Psoas muscle (tissue), 7 donors: ENCODE measurements at regions not wholly inside any gene's neighbourhood (a gene's known extent, or its start where the extent isn't known, plus 50 kb on each side); places are given as distances from the start of the nearest gene placed in this dataset.

Source experiments
- ATAC-seq, 4 donors: fragments of 200-7000 bp; cut with Tn5 transposase; one replicate each; pipeline ENCODE4 v1.9.1; 2020; ENCODE audit warnings: moderate library complexity in 3 of 4, mild to moderate bottlenecking in 2 of 4
- DNase-seq, 2 donors: peaks; one replicate each; pipeline ENCODE4 v3.0.0-alpha.2; 2020
- H3K27ac ChIP-seq: fragments of 200-600 bp; one replicate; pipeline ENCODE4 v1.8.0; 2022
- H3K27me3 ChIP-seq, 3 donors: fragments of 200-600 bp in 1 of 3; one replicate each; pipeline versions ENCODE4 v1.6.1 to v1.8.0; 2013 to 2022; ENCODE audit warnings: low read length in 2 of 3, mild to moderate bottlenecking in 2 of 3, moderate library complexity in 1 of 3; ENCODE audit not compliant: insufficient read depth in 3 of 3
- H3K36me3 ChIP-seq, 2 donors: fragments of 200-600 bp in 1 of 2; one replicate each; pipeline versions ENCODE4 v1.6.1 to v1.8.0; 2013 to 2022; ENCODE audit warnings: low read depth in 1 of 2, mild to moderate bottlenecking in 1 of 2, moderate library complexity in 1 of 2; ENCODE audit not compliant: insufficient read depth in 1 of 2
- H3K4me1 ChIP-seq: fragments of 200-600 bp; one replicate; pipeline ENCODE4 v1.8.0; 2022
- H3K4me3 ChIP-seq: fragments of 200-600 bp; one replicate; pipeline ENCODE4 v1.8.0; 2022; ENCODE audit warnings: mild to moderate bottlenecking
- H3K9me3 ChIP-seq: fragments of 200-600 bp; one replicate; pipeline ENCODE4 v1.8.0; 2022
- CTCF ChIP-seq: fragments of 200-600 bp; IDR thresholded peaks from one replicate; pipeline ENCODE4 v1.8.0; 2022; ENCODE audit warnings: antibody characterized with exemption
- WGBS, 3 donors: extraction: QIAGEN DNeasy Blood & Tissue Kit; methylation state at CpG; one replicate each; pipeline versions ENCODE4 v1.1.6 to v1.1.7; 2013; 5-methylcytosine and 5-hydroxymethylcytosine counted together
- intact Hi-C, 2 donors: fragments of 100-400 bp; cut with DNase I; formaldehyde crosslinking; loops; one replicate each; pipeline versions ENCODE4 v1.11.0 to v1.14.2; 2022
- donor health status: healthy with polysubstance abuse.
- donor health status: DM: no; HTN: no; CAD: no; lungs with moderate emphysema.
- donor health status: Bipolar disorder and iron deficiency.
- donor health status: healthy.
- donor health status: DM: yes; HTN: yes; CAD: no.
- donor health status: DM: no; HTN: no; CAD: no.
- donor health status: DM: yes; HTN: yes; CAD: no.

GRCh38 chr6:18845896-18846295 lies 458.7 kb downstream of the RNF144B start:
- no peak for TF ChIP-seq CTCF
- H3K9me3 ChIP-seq = no peaks in the 10 kb centered on the region
- H3K27ac ChIP-seq = no peak overlapping the region
- 63 to 83% (median 70%) methylated on average over 1 of the region's 1 CpG for WGBS, 3 donors
- H3K4me3 ChIP-seq = no peak overlapping the region
- ATAC-seq (no peak), DNase-seq (no peak)
- no peaks in the 10 kb centered on the region for H3K36me3 ChIP-seq
- intact Hi-C loops = no loop called here
- peaks cover 0 to 1% (median 0%) of the 10 kb centered on the region in 3 donors for H3K27me3 ChIP-seq
- H3K4me1 ChIP-seq = no peaks in the 10 kb centered on the region

GRCh38 chr6:18846327-18846726 lies 459.2 kb downstream of the RNF144B start:
- WGBS, 3 donors = 89 to 93% (median 91%) methylated on average over 3 of the region's 3 CpGs
- no peaks in the 10 kb centered on the region for H3K36me3 ChIP-seq
- no peak overlapping the region for H3K4me3 ChIP-seq
- H3K27me3 ChIP-seq = no peaks in the 10 kb centered on the region
- no peak for TF ChIP-seq CTCF
- H3K27ac ChIP-seq = no peak overlapping the region
- intact Hi-C loops = no loop called here
- no peak for ATAC-seq
- DNase-seq = no peak
- H3K9me3 ChIP-seq = no peaks in the 10 kb centered on the region
- H3K4me1 ChIP-seq = no peaks in the 10 kb centered on the region

- intact Hi-C loops = no loop called here
- H3K4me1 ChIP-seq = no peaks in the 10 kb centered on the region
- H3K4me3 ChIP-seq = no peak overlapping the region
- H3K36me3 ChIP-seq = no peaks in the 10 kb centered on the region
- TF ChIP-seq CTCF = no peak
- ATAC-seq (no peak), DNase-seq (no peak)
- 0 to 28% (median 26%) methylated on average over 3 of the region's 3 CpGs for WGBS, 3 donors
- no peak overlapping the region for H3K27ac ChIP-seq
- no peaks in the 10 kb centered on the region for H3K27me3 ChIP-seq
- H3K9me3 ChIP-seq = no peaks in the 10 kb centered on the region
These were observed 474.1 kb downstream of the RNF144B start for GRCh38 chr6:18861204-18861603.

GRCh38 chr6:18883268-18883667 lies 496.1 kb downstream of the RNF144B start:
- no peak for DNase-seq
- no peaks in the 10 kb centered on the region for H3K36me3 ChIP-seq
- no peaks in the 10 kb centered on the region for H3K9me3 ChIP-seq
- no peaks in the 10 kb centered on the region for H3K4me1 ChIP-seq
- intact Hi-C loops = no loop called here
- H3K27ac ChIP-seq = no peak overlapping the region
- no peaks in the 10 kb centered on the region for H3K27me3 ChIP-seq
- no peak for ATAC-seq
- WGBS, 3 donors = 65 to 78% (median 69%) methylated on average over 2 of the region's 2 CpGs
- TF ChIP-seq CTCF = no peak
- H3K4me3 ChIP-seq = no peak overlapping the region

GRCh38 chr6:18883851-18884250 lies 496.7 kb downstream of the RNF144B start:
- intact Hi-C loops = no loop called here

More at GRCh38 chr6:18883851-18884250, 496.7 kb downstream of the RNF144B start:
- H3K4me3 ChIP-seq = no peak overlapping the region
- H3K27me3 ChIP-seq = no peaks in the 10 kb centered on the region
- no peaks in the 10 kb centered on the region for H3K4me1 ChIP-seq
- WGBS, 3 donors = 74 to 85% (median 81%) methylated on average over 3 of the region's 3 CpGs
- no peak for TF ChIP-seq CTCF
- H3K9me3 ChIP-seq = no peaks in the 10 kb centered on the region
- H3K27ac ChIP-seq = no peak overlapping the region
- DNase-seq = no peak
- no peak for ATAC-seq
- no peaks in the 10 kb centered on the region for H3K36me3 ChIP-seq
